HepG2 (cell line): ENCODE measurements at regions not wholly inside any gene's neighbourhood (a gene's known extent, or its start where the extent isn't known, plus 50 kb on each side); places are given as distances from the start of the nearest gene placed in this dataset.

ENCODE experiments used
- ATAC-seq: fragments of 200-7000 bp; cut with Tn5 transposase; 3 replicates; pipeline ENCODE4 v1.9.1; 2020; ENCODE audit warnings: mild to moderate bottlenecking, moderate library complexity
- BruUV-seq: library from RNA; stranded (reverse); fragments of 400-500 nt; replicated peaks from 2 replicates; lab custom pipeline; 2021; lab: Mats Ljungman, UMichigan
- CTCF ChIA-PET: fragments of 300-600 bp; formaldehyde crosslinking; extraction: SDS; loops from one replicate; lab custom pipeline; 2021; ENCODE audit warnings: low total read pairs, inconsistent platforms, low intra/inter-chr PET ratio; lab: Yijun Ruan, JAX
- POLR2A ChIA-PET: fragments of 350-600 bp; sonication (Branson Sonifier 250); formaldehyde crosslinking; loops from one replicate; lab custom pipeline; 2020; ENCODE audit warnings: antibody characterized with exemption, inconsistent platforms; lab: Yijun Ruan, JAX
- DNase-seq: peaks from one replicate; pipeline ENCODE4 v3.0.0-alpha.2; 2015; ENCODE audit warnings: low spot score
- FAIRE-seq: peaks from 3 replicates; lab custom pipeline; 2011; peaks lifted over from hg19 to GRCh38; lab: Jason Lieb, UNC
- H2AFZ ChIP-seq: one replicate; pipeline ENCODE4 v1.6.1; 2011; ENCODE audit warnings: low read length, inconsistent platforms
- H3K27ac ChIP-seq: fragments of 300-600 bp; 3 replicates; pipeline ENCODE4 v1.8.0; 2011; ENCODE audit warnings: mixed run types, mild to moderate bottlenecking, mixed read lengths, low read length, inconsistent platforms; ENCODE audit not compliant: insufficient read depth; ENCODE audit errors: extremely low read length
- H3K27me3 ChIP-seq, 2 experiments: fragments of 200-600 bp in 1 of 2; 2 replicates in 1 of 2; 3 replicates in 1 of 2; pipeline versions ENCODE4 v1.6.0 to v1.8.0; 2011; ENCODE audit warnings: low read length in 2 of 2, mild to moderate bottlenecking in 2 of 2, moderate library complexity in 2 of 2, inconsistent platforms in 1 of 2; ENCODE audit not compliant: insufficient read depth in 2 of 2, control insufficient read depth in 1 of 2
- H3K36me3 ChIP-seq, 2 experiments: fragments of 200-600 bp in 1 of 2; replicated peaks in 1 of 2; 2 replicates in 1 of 2; 3 replicates in 1 of 2; pipeline versions ENCODE4 v1.5.1 to v1.8.0; 2011; ENCODE audit warnings: low read length in 2 of 2, inconsistent platforms in 1 of 2; ENCODE audit not compliant: insufficient read depth in 2 of 2, control insufficient read depth in 1 of 2
- H3K4me1 ChIP-seq: 2 replicates; pipeline ENCODE4 v1.5.1; 2012; ENCODE audit warnings: low read length, inconsistent platforms; ENCODE audit not compliant: insufficient read depth
- H3K4me2 ChIP-seq: 2 replicates; pipeline ENCODE4 v1.6.0; 2011; ENCODE audit warnings: low read depth, low read length, inconsistent platforms
- H3K4me3 ChIP-seq, 3 experiments: fragments of 200-600 bp in 1 of 3; sonication (generic), shearing (Covaris generic) in 1 of 3; replicated peaks in 1 of 3; 2 replicates each; pipeline ENCODE4 v1.5.1; 2011 to 2016; ENCODE audit warnings: low read length in 3 of 3, inconsistent platforms in 2 of 3, low read depth in 2 of 3, mild to moderate bottlenecking in 2 of 3, control low read depth in 1 of 3, mixed read lengths in 1 of 3; ENCODE audit not compliant: insufficient read depth in 1 of 3
- H3K79me2 ChIP-seq: one replicate; pipeline ENCODE4 v1.6.1; 2011; ENCODE audit warnings: low read length, inconsistent platforms; ENCODE audit not compliant: insufficient read depth
- H3K9ac ChIP-seq: 2 replicates; pipeline ENCODE4 v1.6.0; 2011; ENCODE audit warnings: mild to moderate bottlenecking, low read depth, low read length, inconsistent platforms; ENCODE audit not compliant: insufficient read depth
- H3K9me3 ChIP-seq: 2 replicates; pipeline ENCODE4 v1.5.1; 2012; ENCODE audit warnings: mild to moderate bottlenecking, low read length
- H4K20me1 ChIP-seq: 2 replicates; pipeline ENCODE4 v1.6.0; 2011; ENCODE audit warnings: inconsistent platforms, mild to moderate bottlenecking, low read length, moderate library complexity; ENCODE audit not compliant: insufficient read depth
- BRCA1 ChIP-seq: sonication (generic); formaldehyde crosslinking; IDR thresholded peaks from 2 replicates; pipeline ENCODE4 v1.4.0; 2020; ENCODE audit warnings: missing genetic modification reagents
- CBX5 ChIP-seq: sonication (generic); formaldehyde crosslinking; IDR thresholded peaks from 2 replicates; pipeline ENCODE4 v1.4.0; 2020; ENCODE audit warnings: missing genetic modification reagents, borderline replicate concordance
- CHD4 ChIP-seq: fragments of 200-600 bp; sonication (generic); IDR thresholded peaks from 2 replicates; pipeline ENCODE4 v1.7.0; 2017; ENCODE audit warnings: mild to moderate bottlenecking, low read length, borderline replicate concordance
- DMAP1 ChIP-seq: IDR thresholded peaks from 2 replicates; pipeline ENCODE4 v1.6.1; 2016
- EED ChIP-seq: sonication (generic); formaldehyde crosslinking; IDR thresholded peaks from 2 replicates; pipeline ENCODE4 v1.5.0; 2020; ENCODE audit warnings: mild to moderate bottlenecking, missing genetic modification reagents
- KDM5B ChIP-seq: sonication (generic); formaldehyde crosslinking; IDR thresholded peaks from 2 replicates; pipeline ENCODE4 v1.4.0; 2020; ENCODE audit warnings: missing genetic modification reagents, mild to moderate bottlenecking, borderline replicate concordance
- NPAS2 ChIP-seq: sonication (generic); formaldehyde crosslinking; IDR thresholded peaks from 2 replicates; pipeline ENCODE4 v1.8.0; 2022; ENCODE audit warnings: mild to moderate bottlenecking, missing genetic modification reagents, borderline replicate concordance
- PCBP2 ChIP-seq: fragments of 200-400 bp; formaldehyde crosslinking; optimal IDR thresholded peaks from 2 replicates; pipeline ENCODE3; 2018; ENCODE audit warnings: low read length, low read depth; ENCODE audit not compliant: poor library complexity, severe bottlenecking
- U2AF1 ChIP-seq: fragments of 200-400 bp; formaldehyde crosslinking; optimal IDR thresholded peaks from 2 replicates; pipeline ENCODE3; 2017; ENCODE audit warnings: mild to moderate bottlenecking, low read depth, low read length
- ZNF33A ChIP-seq: sonication (generic); formaldehyde crosslinking; IDR thresholded peaks from 2 replicates; pipeline ENCODE4 v1.5.1; 2020; ENCODE audit warnings: missing genetic modification reagents, mild to moderate bottlenecking, moderate library complexity, borderline replicate concordance
- WGBS: methylation state at CpG from one replicate; pipeline ENCODE4 v1.1.6; 2017; ENCODE audit warnings: low lambda C conversion rate; 5-methylcytosine and 5-hydroxymethylcytosine counted together
- in situ Hi-C: cut with HindIII; loops from 2 replicates; pipeline ENCODE4 v1.10.0; 2017; ENCODE audit warnings: low pct_unique_long_range_greater_than_20kb; ENCODE audit not compliant: extremely low pct_ligation_motif_present
- intact Hi-C: fragments of 100-400 bp; cut with micrococcal nuclease; formaldehyde crosslinking; loops from one replicate; pipeline ENCODE4 v1.10.0; 2022; ENCODE audit not compliant: unreplicated experiment
- TF ChIP-seq, protein P1 (sequence below): sonication (generic); formaldehyde crosslinking; IDR thresholded peaks from 2 replicates; pipeline ENCODE4 v1.4.0; 2020; ENCODE audit warnings: missing genetic modification reagents
- TF ChIP-seq, protein P2 (sequence below): sonication (generic); formaldehyde crosslinking; IDR thresholded peaks from 2 replicates; pipeline ENCODE4 v1.5.0; 2020; ENCODE audit warnings: missing genetic modification reagents, mild to moderate bottlenecking, borderline replicate concordance
- TF ChIP-seq, protein P3 (sequence below): sonication (generic); formaldehyde crosslinking; IDR thresholded peaks from 2 replicates; pipeline ENCODE4 v1.5.0; 2020; ENCODE audit warnings: mild to moderate bottlenecking, missing genetic modification reagents
- TF ChIP-seq, protein P4 (sequence below): sonication (generic); formaldehyde crosslinking; IDR thresholded peaks from 2 replicates; pipeline ENCODE4 v1.8.1; 2023; ENCODE audit warnings: mild to moderate bottlenecking, missing genetic modification reagents
- TF ChIP-seq, protein P5 (sequence below): IDR thresholded peaks from 2 replicates; pipeline ENCODE4 v1.6.1; 2016; ENCODE audit warnings: missing compliant biosample characterization, missing genetic modification reagents, borderline replicate concordance

DNA sequence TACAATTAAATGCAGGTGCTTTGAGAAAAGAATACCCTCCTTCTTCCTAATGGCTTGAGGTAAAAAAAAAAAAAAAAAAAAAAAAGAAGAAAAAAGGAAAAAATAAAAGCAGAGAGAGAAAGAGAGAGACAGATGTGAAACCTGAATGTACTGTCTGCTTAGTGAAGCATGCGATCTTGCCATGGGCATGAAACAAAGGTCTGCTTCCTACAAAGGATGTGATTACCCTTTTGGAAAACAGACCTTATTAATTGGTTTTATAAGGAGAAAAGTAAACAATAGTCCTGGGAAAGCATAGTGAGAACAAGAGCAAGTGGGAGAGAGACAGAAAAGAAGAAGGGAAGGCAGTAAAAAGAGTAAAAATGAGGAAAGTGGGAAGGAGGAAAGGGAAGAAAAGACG, 526.1 kb upstream of the PABPC4L start (continued):
- TF ChIP-seq, protein P1, sequence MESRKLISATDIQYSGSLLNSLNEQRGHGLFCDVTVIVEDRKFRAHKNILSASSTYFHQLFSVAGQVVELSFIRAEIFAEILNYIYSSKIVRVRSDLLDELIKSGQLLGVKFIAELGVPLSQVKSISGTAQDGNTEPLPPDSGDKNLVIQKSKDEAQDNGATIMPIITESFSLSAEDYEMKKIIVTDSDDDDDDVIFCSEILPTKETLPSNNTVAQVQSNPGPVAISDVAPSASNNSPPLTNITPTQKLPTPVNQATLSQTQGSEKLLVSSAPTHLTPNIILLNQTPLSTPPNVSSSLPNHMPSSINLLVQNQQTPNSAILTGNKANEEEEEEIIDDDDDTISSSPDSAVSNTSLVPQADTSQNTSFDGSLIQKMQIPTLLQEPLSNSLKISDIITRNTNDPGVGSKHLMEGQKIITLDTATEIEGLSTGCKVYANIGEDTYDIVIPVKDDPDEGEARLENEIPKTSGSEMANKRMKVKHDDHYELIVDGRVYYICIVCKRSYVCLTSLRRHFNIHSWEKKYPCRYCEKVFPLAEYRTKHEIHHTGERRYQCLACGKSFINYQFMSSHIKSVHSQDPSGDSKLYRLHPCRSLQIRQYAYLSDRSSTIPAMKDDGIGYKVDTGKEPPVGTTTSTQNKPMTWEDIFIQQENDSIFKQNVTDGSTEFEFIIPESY (CRISPR knock-in tag): no peak
- TF ChIP-seq, protein P2, sequence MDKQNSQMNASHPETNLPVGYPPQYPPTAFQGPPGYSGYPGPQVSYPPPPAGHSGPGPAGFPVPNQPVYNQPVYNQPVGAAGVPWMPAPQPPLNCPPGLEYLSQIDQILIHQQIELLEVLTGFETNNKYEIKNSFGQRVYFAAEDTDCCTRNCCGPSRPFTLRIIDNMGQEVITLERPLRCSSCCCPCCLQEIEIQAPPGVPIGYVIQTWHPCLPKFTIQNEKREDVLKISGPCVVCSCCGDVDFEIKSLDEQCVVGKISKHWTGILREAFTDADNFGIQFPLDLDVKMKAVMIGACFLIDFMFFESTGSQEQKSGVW (CRISPR knock-in tag): no peak
- no peak for TF ChIP-seq ZNF33A (CRISPR knock-in tag)
- no peak for TF ChIP-seq CBX5
- TF ChIP-seq, protein P3, sequence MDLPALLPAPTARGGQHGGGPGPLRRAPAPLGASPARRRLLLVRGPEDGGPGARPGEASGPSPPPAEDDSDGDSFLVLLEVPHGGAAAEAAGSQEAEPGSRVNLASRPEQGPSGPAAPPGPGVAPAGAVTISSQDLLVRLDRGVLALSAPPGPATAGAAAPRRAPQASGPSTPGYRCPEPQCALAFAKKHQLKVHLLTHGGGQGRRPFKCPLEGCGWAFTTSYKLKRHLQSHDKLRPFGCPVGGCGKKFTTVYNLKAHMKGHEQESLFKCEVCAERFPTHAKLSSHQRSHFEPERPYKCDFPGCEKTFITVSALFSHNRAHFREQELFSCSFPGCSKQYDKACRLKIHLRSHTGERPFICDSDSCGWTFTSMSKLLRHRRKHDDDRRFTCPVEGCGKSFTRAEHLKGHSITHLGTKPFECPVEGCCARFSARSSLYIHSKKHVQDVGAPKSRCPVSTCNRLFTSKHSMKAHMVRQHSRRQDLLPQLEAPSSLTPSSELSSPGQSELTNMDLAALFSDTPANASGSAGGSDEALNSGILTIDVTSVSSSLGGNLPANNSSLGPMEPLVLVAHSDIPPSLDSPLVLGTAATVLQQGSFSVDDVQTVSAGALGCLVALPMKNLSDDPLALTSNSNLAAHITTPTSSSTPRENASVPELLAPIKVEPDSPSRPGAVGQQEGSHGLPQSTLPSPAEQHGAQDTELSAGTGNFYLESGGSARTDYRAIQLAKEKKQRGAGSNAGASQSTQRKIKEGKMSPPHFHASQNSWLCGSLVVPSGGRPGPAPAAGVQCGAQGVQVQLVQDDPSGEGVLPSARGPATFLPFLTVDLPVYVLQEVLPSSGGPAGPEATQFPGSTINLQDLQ (CRISPR knock-in tag): no peak
- TF ChIP-seq, all 625 proteins: peak for 0

DNA sequence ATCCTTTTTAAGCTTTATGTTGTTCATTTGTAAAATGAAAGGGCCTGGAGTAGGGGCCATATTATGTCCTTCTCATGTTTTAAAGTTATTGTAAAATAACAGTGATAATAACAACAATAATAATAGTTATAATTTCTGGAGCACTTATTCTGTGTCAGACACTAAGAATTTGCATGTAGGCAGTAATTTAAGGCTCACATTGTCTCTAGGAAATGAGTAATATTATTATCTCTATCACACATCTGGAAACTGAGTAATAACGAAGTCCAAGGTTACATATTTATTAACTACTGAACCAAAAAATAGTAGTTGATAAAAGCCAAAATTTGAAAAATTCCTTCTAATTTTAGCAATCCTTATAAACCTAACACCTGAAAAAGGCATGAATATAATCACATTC, 520.7 kb upstream of the PABPC4L start:
- ChIA-PET CTCF (no interaction called here), POLR2A (no interaction called here)
- no peaks in the 10 kb centered on the region for H3K36me3 ChIP-seq
- no peak overlapping the region for H3K4me3 ChIP-seq
- no TSS peak for BruUV-seq
- H4K20me1 ChIP-seq: no peaks in the 10 kb centered on the region
- no peaks in the 10 kb centered on the region for H3K27me3 ChIP-seq
- H3K79me2 ChIP-seq: no peaks in the 10 kb centered on the region
- H3K27ac ChIP-seq: no peak overlapping the region
- ATAC-seq: no peak
- H3K9me3 ChIP-seq: no peaks in the 10 kb centered on the region
- WGBS: 3% methylated on average over 1 of the region's 1 CpG
- no peak overlapping the region for H3K9ac ChIP-seq
- intact Hi-C loops: no loop called here
- no peaks in the 10 kb centered on the region for H3K4me1 ChIP-seq
- FAIRE-seq: no peak
- in situ Hi-C loops: no loop called here
- no peak overlapping the region for H3K4me2 ChIP-seq
- no peak overlapping the region for H2AFZ ChIP-seq
- DNase-seq: no peak
- TF ChIP-seq NPAS2 (CRISPR knock-in tag) (no peak), KDM5B (no peak), EED (CRISPR knock-in tag) (no peak), DMAP1 (CRISPR knock-in tag) (no peak), BRCA1 (CRISPR knock-in tag) (no peak), PCBP2 (no peak), CHD4 (no peak), U2AF1 (no peak)
- TF ChIP-seq, protein P4, sequence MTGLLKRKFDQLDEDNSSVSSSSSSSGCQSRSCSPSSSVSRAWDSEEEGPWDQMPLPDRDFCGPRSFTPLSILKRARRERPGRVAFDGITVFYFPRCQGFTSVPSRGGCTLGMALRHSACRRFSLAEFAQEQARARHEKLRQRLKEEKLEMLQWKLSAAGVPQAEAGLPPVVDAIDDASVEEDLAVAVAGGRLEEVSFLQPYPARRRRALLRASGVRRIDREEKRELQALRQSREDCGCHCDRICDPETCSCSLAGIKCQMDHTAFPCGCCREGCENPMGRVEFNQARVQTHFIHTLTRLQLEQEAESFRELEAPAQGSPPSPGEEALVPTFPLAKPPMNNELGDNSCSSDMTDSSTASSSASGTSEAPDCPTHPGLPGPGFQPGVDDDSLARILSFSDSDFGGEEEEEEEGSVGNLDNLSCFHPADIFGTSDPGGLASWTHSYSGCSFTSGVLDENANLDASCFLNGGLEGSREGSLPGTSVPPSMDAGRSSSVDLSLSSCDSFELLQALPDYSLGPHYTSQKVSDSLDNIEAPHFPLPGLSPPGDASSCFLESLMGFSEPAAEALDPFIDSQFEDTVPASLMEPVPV (CRISPR knock-in tag): no peak
- TF ChIP-seq, protein P5, sequence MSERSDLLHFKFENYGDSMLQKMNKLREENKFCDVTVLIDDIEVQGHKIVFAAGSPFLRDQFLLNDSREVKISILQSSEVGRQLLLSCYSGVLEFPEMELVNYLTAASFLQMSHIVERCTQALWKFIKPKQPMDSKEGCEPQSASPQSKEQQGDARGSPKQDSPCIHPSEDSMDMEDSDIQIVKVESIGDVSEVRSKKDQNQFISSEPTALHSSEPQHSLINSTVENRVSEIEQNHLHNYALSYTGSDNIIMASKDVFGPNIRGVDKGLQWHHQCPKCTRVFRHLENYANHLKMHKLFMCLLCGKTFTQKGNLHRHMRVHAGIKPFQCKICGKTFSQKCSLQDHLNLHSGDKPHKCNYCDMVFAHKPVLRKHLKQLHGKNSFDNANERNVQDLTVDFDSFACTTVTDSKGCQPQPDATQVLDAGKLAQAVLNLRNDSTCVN (CRISPR knock-in tag): no peak
